T-helper 17 cell (primary cell): ENCODE measurements at regions not wholly inside any gene's neighbourhood (a gene's known extent, or its start where the extent isn't known, plus 50 kb on each side); places are given as distances from the start of the nearest gene placed in this dataset.
"Not testable (repeated sequence)": the region's sequence is repeated elsewhere in the genome, so short reads cannot be mapped to it uniquely, and the experiment has no call there.

Experiments used
- ATAC-seq: fragments of 150-1000 bp; cut with Tn5 transposase; 2 replicates; pipeline ENCODE4 v1.10.0; 2021; ENCODE audit warnings: mild to moderate bottlenecking, moderate library complexity
- DNase-seq, 3 donors: peaks; one replicate each; pipeline versions ENCODE4 v3.0.0 to v3.0.0-alpha.2; 2020 to 2021
- H3K9me3 ChIP-seq: one replicate; pipeline ENCODE4 v1.7.0; 2013; ENCODE audit warnings: low read length, mild to moderate bottlenecking; ENCODE audit not compliant: control insufficient read depth, poor library complexity, severe bottlenecking
- H3K27ac Mint-ChIP-seq: one replicate; pipeline ENCODE4 v1.8.0; 2022; ENCODE audit warnings: mild to moderate bottlenecking, moderate library complexity, mixed read lengths
- H3K27me3 Mint-ChIP-seq: one replicate; pipeline ENCODE4 v1.8.0; 2022; ENCODE audit warnings: mixed read lengths
- H3K36me3 Mint-ChIP-seq: one replicate; pipeline ENCODE4 v1.8.0; 2022; ENCODE audit warnings: low read depth, mixed read lengths
- H3K4me1 Mint-ChIP-seq: one replicate; pipeline ENCODE4 v1.8.0; 2022; ENCODE audit warnings: mild to moderate bottlenecking, mixed read lengths
- H3K4me3 Mint-ChIP-seq: one replicate; pipeline ENCODE4 v1.8.0; 2022; ENCODE audit warnings: mild to moderate bottlenecking, moderate library complexity, mixed read lengths

- H3K27me3 Mint-ChIP-seq, result no peaks in the 10 kb centered on the region
- H3K36me3 Mint-ChIP-seq, result no peaks in the 10 kb centered on the region
- ATAC-seq (no peak), DNase-seq (no peak)
- no peak overlapping the region for H3K27ac Mint-ChIP-seq
- no peaks in the 10 kb centered on the region for H3K9me3 ChIP-seq
- H3K4me1 Mint-ChIP-seq, result no peaks in the 10 kb centered on the region
- no peak overlapping the region for H3K4me3 Mint-ChIP-seq
Observed at GRCh38 chr7:69363136-69363535, 235.1 kb upstream of the AUTS2 start.

- no peaks in the 10 kb centered on the region for H3K9me3 ChIP-seq
- Mint-ChIP-seq H3K27ac (no peak overlapping the region), H3K27me3 (no peaks in the 10 kb centered on the region), H3K4me3 (no peak overlapping the region), H3K4me1 (no peaks in the 10 kb centered on the region), H3K36me3 (no peaks in the 10 kb centered on the region)
- no peak for ATAC-seq
- no peak for DNase-seq
Observed at GRCh38 chr7:69364813-69365643, 233.2 kb upstream of the AUTS2 start.

GRCh38 chr7:69365651-69366192 is 232.6 kb upstream of the AUTS2 start:
- H3K27me3 Mint-ChIP-seq, result no peaks in the 10 kb centered on the region
- H3K36me3 Mint-ChIP-seq, result no peaks in the 10 kb centered on the region
- H3K4me3 Mint-ChIP-seq, result no peak overlapping the region
- DNase-seq (no peak), ATAC-seq (no peak)
- no peak overlapping the region for H3K27ac Mint-ChIP-seq
- no peaks in the 10 kb centered on the region for H3K9me3 ChIP-seq
- H3K4me1 Mint-ChIP-seq, result no peaks in the 10 kb centered on the region

- DNase-seq (no peak), ATAC-seq (no peak)
- H3K36me3 Mint-ChIP-seq, result no peaks in the 10 kb centered on the region
- no peaks in the 10 kb centered on the region for H3K27me3 Mint-ChIP-seq
- no peaks in the 10 kb centered on the region for H3K4me1 Mint-ChIP-seq
- H3K27ac Mint-ChIP-seq, result no peak overlapping the region
- H3K4me3 Mint-ChIP-seq, result no peak overlapping the region
- no peaks in the 10 kb centered on the region for H3K9me3 ChIP-seq
Observed at GRCh38 chr7:69367780-69368179, 230.5 kb upstream of the AUTS2 start.

GRCh38 chr7:69373171-69374043 is 224.9 kb upstream of the AUTS2 start:
- Mint-ChIP-seq H3K4me1 (no peaks in the 10 kb centered on the region), H3K36me3 (no peaks in the 10 kb centered on the region), H3K27me3 (no peaks in the 10 kb centered on the region), H3K27ac (no peak overlapping the region), H3K4me3 (no peak overlapping the region)
- H3K9me3 ChIP-seq, result no peaks in the 10 kb centered on the region
- ATAC-seq (no peak), DNase-seq (no peak)

GRCh38 chr7:69374044-69374425 is 224.2 kb upstream of the AUTS2 start:
- ATAC-seq (no peak), DNase-seq (no peak)
- H3K27ac Mint-ChIP-seq, result no peak overlapping the region
- no peaks in the 10 kb centered on the region for H3K9me3 ChIP-seq
- no peaks in the 10 kb centered on the region for H3K36me3 Mint-ChIP-seq
- no peaks in the 10 kb centered on the region for H3K4me1 Mint-ChIP-seq
- H3K27me3 Mint-ChIP-seq, result no peaks in the 10 kb centered on the region
- no peak overlapping the region for H3K4me3 Mint-ChIP-seq

- Mint-ChIP-seq H3K4me1 (no peaks in the 10 kb centered on the region), H3K36me3 (no peaks in the 10 kb centered on the region), H3K27ac (no peak overlapping the region), H3K4me3 (no peak overlapping the region), H3K27me3 (no peaks in the 10 kb centered on the region)
- ATAC-seq (no peak), DNase-seq (no peak)
- no peaks in the 10 kb centered on the region for H3K9me3 ChIP-seq
Observed at GRCh38 chr7:69377191-69377590, 221.1 kb upstream of the AUTS2 start.

- Mint-ChIP-seq H3K27me3 (no peaks in the 10 kb centered on the region), H3K4me1 (no peaks in the 10 kb centered on the region), H3K27ac (no peak overlapping the region), H3K36me3 (no peaks in the 10 kb centered on the region), H3K4me3 (no peak overlapping the region)
- H3K9me3 ChIP-seq, result no peaks in the 10 kb centered on the region
- DNase-seq (no peak), ATAC-seq (no peak)
Observed at GRCh38 chr7:69388452-69389137, 209.7 kb upstream of the AUTS2 start.

GRCh38 chr7:69389216-69389615 is 209.1 kb upstream of the AUTS2 start:
- H3K4me3 Mint-ChIP-seq, result no peak overlapping the region
- no peaks in the 10 kb centered on the region for H3K27me3 Mint-ChIP-seq
- no peaks in the 10 kb centered on the region for H3K4me1 Mint-ChIP-seq
- H3K36me3 Mint-ChIP-seq, result no peaks in the 10 kb centered on the region
- H3K9me3 ChIP-seq, result no peaks in the 10 kb centered on the region
- ATAC-seq (no peak), DNase-seq (no peak)
- H3K27ac Mint-ChIP-seq, result no peak overlapping the region

- not testable (repeated sequence) for H3K4me3 Mint-ChIP-seq, H3K4me1 Mint-ChIP-seq, ATAC-seq, H3K27me3 Mint-ChIP-seq, H3K36me3 Mint-ChIP-seq, H3K27ac Mint-ChIP-seq, H3K9me3 ChIP-seq, DNase-seq
Observed at GRCh38 chr7:69393912-69394311, 204.4 kb upstream of the AUTS2 start.

GRCh38 chr7:69395061-69395714 is 203.1 kb upstream of the AUTS2 start:
- Mint-ChIP-seq H3K4me3 (no peak overlapping the region), H3K27ac (no peak overlapping the region), H3K36me3 (no peaks in the 10 kb centered on the region), H3K4me1 (no peaks in the 10 kb centered on the region), H3K27me3 (no peaks in the 10 kb centered on the region)
- ATAC-seq (no peak), DNase-seq (no peak)
- no peaks in the 10 kb centered on the region for H3K9me3 ChIP-seq

- Mint-ChIP-seq H3K27me3 (no peaks in the 10 kb centered on the region), H3K4me1 (no peaks in the 10 kb centered on the region), H3K36me3 (no peaks in the 10 kb centered on the region), H3K27ac (no peak overlapping the region), H3K4me3 (no peak overlapping the region)
- DNase-seq (no peak), ATAC-seq (no peak)
- no peaks in the 10 kb centered on the region for H3K9me3 ChIP-seq
Observed at GRCh38 chr7:69398986-69399385, 199.3 kb upstream of the AUTS2 start.

- Mint-ChIP-seq H3K27ac (no peak overlapping the region), H3K4me1 (no peaks in the 10 kb centered on the region), H3K4me3 (no peak overlapping the region), H3K36me3 (no peaks in the 10 kb centered on the region), H3K27me3 (no peaks in the 10 kb centered on the region)
- DNase-seq (no peak), ATAC-seq (no peak)
- no peaks in the 10 kb centered on the region for H3K9me3 ChIP-seq
Observed at GRCh38 chr7:69399401-69399800, 198.9 kb upstream of the AUTS2 start.
